ENCODE measurements at regions not wholly inside any gene's neighbourhood (a gene's known extent, or its start where the extent isn't known, plus 50 kb on each side); places are given as distances from the start of the nearest gene placed in this dataset.
"Not testable (repeated sequence)": the region's sequence is repeated elsewhere in the genome, so short reads cannot be mapped to it uniquely, and the experiment has no call there.

DNA sequence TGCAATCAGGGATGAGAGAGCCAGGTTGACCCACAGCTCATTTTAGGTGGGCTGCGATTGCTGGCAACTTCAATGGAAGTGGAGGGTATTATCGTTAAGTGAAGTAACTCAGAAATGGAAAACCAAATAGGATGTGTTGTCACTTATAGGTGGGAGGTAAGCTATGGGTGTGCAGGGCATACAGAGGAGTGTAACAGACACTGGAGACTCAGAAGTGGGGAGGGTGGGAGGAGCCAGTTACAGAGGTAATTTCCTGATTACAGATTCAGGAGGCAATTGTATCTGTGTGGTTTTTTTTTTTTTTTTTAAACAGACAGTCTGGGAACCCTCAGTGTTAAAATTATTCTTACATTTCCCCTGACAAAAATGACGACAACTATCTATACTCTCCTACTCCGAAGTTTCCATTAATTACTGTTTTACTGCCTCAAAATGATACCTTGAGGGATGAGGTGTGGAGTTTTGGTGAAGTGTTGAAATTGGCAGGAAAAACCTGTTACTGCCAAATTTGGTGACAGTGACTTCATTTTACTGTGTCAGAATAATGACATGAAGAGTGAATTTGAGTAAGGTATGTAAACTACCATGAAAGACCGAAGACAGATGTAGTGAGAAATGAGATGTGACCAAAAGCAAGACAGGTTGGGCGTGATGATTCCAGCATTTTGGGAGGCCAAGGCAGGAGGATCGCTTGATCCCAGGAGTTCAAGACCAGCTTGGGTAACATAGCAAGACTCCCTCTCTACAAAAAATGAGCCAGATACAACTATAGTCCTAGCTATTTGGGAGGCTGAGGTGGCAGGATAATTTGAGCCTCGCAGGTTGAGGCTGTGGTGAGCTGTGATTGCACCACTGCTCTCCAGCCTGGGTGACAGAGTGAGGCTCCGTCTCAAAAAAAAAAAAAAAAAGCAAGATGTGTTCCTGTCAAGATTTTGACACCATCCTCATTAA lies 415.0 kb upstream of the AMELY start:
- Mint-ChIP-seq H3K36me3 (peaks cover 48% of the 10 kb centered on the region), H3K27ac (peak overlapping the region; percentile 97), H3K4me3 (peak overlapping the region; percentile 38), H3K27me3 (no peaks in the 10 kb centered on the region), H3K9me3 (no peaks in the 10 kb centered on the region), H3K4me1 (peaks cover 44% of the 10 kb centered on the region)
- DNase-seq, result no peak

DNA sequence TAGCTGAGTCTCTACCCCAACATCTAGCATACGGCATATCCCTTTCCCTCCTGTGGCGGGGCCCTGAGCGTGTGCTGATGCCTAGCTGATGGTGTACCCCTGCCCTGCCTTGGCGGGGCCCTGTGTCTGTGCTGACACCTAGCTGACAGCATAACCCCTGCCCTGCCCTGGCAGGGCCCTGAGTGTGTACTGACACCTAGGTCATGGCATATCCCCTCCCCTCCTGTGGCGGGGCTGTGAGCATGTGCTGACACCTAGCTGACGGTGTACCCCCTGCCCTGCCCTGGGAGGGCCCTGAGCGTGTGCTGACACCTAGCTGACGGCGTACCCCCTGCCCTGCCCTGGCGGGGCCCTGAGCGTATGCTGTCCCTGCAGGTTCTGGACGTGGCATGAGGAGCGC lies 414.0 kb upstream of the AMELY start:
- H3K36me3 Mint-ChIP-seq, result peaks cover 46% of the 10 kb centered on the region

DNA sequence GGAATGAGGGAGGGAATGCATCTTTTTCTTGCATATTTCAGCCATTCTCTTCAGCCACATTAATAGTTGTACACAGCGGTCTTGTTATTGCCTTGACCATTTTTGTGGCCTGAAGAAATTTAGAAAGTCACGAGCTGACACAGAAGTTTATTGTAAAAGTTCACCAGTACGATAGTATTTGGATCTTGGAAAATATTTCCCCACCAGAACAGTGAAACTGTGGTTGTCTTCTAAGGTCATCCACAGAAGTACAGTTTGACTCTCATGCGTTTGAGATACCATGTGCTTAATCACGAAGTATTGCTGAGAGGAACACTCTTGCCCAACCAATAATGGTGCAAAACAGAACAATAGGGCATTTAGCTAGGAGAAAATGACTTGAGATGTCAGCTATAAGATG lies 409.2 kb upstream of the AMELY start:
- Mint-ChIP-seq H3K27ac (no peak overlapping the region), H3K9me3 (no peaks in the 10 kb centered on the region), H3K4me3 (no peak overlapping the region), H3K36me3 (peaks cover 44% of the 10 kb centered on the region), H3K27me3 (no peaks in the 10 kb centered on the region), H3K4me1 (peaks cover 61% of the 10 kb centered on the region)
- no peak for DNase-seq

More for the DNA sequence above, 414.0 kb upstream of the AMELY start:
- H3K4me3 Mint-ChIP-seq, result no peak overlapping the region
- DNase-seq, result no peak
- H3K27me3 Mint-ChIP-seq, result no peaks in the 10 kb centered on the region
- H3K4me1 Mint-ChIP-seq, result peaks cover 50% of the 10 kb centered on the region
- no peaks in the 10 kb centered on the region for H3K9me3 Mint-ChIP-seq
- H3K27ac Mint-ChIP-seq, result peak overlapping the region; percentile 97

DNA sequence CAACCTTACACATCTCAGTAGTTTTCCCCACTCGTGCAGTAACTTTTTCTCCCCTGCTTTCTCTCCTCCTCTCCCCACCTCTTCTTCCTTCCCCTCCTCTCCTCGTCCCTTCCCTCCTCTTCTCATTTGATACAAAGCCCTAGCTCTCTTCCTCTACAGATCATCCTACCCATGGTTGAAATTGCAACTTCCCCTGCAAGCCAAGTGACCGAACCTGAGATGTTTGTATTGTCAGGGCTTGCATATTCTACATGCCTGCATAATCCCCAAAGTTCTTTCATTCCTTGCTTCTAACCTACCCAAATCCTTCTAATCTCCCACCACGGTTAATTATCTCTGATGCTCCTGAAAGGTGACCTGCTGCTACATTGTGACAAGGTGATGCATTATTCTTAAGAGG lies 408.6 kb upstream of the AMELY start:
- not testable (repeated sequence) for H3K9me3 Mint-ChIP-seq, H3K27me3 Mint-ChIP-seq, DNase-seq, H3K27ac Mint-ChIP-seq
- Mint-ChIP-seq H3K36me3 (peaks cover 47% of the 10 kb centered on the region), H3K4me1 (peaks cover 56% of the 10 kb centered on the region), H3K4me3 (peak overlapping the region; percentile 18)

DNA sequence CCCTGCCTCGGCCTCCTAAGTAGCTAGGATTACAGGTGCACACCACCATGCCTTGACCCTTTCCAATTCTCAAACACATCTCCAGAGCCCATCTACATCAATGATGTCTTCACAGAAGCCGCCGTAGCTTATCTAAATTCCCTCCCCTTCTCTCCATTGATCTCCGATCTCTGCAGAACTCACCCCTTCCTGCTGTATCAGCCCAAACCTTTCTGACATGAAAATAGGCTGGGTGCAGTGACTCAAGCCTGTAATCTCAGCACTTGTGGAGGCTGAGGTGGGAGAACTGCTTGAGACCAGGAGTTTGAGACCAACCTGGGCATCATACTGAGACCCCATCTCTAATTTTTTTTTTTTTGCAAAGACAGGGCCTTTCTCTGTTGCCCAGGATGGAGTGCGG lies 406.6 kb upstream of the AMELY start:
- peaks cover 51% of the 10 kb centered on the region for H3K4me1 Mint-ChIP-seq
- peaks cover 31% of the 10 kb centered on the region for H3K36me3 Mint-ChIP-seq
- no peaks in the 10 kb centered on the region for H3K27me3 Mint-ChIP-seq
- H3K27ac Mint-ChIP-seq, result no peak overlapping the region
- DNase-seq, result no peak
- H3K9me3 Mint-ChIP-seq, result no peaks in the 10 kb centered on the region
- H3K4me3 Mint-ChIP-seq, result no peak overlapping the region

DNA sequence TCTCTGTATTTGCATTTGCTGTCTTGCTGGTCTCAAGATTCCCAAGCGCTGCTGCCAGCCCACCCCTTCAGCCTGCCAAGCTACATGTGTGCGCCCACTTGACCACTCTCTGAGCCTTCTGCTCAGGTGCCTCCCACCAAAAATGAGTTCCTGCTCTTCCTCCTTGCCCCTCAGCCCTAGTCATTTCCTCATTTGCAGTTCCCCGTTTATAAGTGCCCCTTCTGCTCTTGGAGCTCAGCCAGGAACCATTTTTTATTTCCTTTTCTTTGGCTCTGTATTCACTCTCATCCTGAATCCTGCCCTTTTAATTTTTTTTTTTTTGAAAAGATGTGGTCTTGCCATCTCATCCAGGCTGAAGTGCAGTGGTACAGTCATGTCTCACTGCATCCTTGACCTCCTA lies 406.0 kb upstream of the AMELY start:
- DNase-seq, result no peak
- no peak overlapping the region for H3K27ac Mint-ChIP-seq
- H3K36me3 Mint-ChIP-seq, result peaks cover 27% of the 10 kb centered on the region
- H3K27me3 Mint-ChIP-seq, result no peaks in the 10 kb centered on the region
- no peak overlapping the region for H3K4me3 Mint-ChIP-seq
- H3K9me3 Mint-ChIP-seq, result no peaks in the 10 kb centered on the region
- H3K4me1 Mint-ChIP-seq, result peaks cover 52% of the 10 kb centered on the region

DNA sequence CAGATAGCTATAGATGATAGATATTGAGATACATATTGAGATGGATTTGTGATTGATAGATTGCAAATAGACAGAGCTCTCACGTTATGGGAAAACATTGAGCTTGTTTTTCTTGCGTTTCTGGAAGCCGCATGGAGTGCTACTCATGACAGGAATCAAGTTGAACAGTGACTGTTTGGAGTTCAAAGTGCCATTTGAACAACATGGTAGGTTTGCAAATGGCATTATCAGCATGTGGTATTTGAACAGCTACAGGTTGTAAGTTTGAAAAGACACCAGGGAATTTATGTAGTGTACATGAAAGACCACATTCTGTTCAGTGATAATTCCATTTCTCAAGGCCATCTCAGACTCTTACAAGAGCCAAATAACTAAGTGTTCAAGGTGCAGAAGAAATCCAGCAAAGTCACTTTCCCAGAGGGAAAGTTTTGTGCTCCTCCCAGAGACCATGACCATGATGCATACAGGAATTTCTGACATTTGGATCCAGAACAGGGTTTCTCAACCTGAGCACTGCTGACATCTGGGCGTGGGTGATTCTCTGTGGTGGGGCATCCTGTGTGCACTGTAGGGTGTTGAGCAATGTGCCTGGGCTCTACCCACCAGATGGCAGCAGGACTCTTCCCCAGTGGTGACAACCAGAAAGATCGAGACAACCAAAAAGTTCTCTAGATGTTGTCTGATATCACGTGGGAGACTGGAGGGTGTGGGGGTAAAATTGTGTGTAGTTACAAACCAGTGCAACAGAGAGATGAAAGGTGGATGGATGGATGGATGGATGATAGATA lies 399.1 kb upstream of the AMELY start:
- Mint-ChIP-seq H3K9me3 (no peaks in the 10 kb centered on the region), H3K4me3 (peak overlapping the region; percentile 2), H3K27me3 (no peaks in the 10 kb centered on the region), H3K27ac (peak overlapping the region; percentile 65), H3K36me3 (peaks cover 22% of the 10 kb centered on the region), H3K4me1 (peaks cover 30% of the 10 kb centered on the region)
- DNase-seq, result peak; percentile 57

DNA sequence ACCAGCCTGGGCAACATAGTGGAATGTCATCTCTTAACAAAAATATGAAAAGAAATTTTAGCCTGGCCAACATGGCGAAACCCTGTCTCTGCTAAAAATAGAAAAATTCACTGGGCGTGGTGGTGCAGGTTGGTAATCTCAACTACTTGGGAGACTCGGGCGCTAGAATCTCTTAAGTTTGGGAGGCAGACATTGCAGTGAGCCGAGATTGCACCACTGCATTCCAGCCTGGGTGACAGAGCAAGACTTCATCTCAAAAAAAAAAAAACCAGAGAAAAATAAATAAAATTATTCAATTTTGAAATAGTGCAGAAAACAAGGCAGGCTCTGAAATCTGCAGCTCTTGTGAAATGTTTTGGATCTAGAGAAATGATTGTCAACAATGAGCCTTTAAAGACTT lies 397.3 kb upstream of the AMELY start:
- H3K27ac Mint-ChIP-seq, result no peak overlapping the region
- no peak overlapping the region for H3K4me3 Mint-ChIP-seq
- H3K27me3 Mint-ChIP-seq, result no peaks in the 10 kb centered on the region
- peaks cover 30% of the 10 kb centered on the region for H3K36me3 Mint-ChIP-seq
- no peak for DNase-seq
- H3K4me1 Mint-ChIP-seq, result peaks cover 36% of the 10 kb centered on the region
- H3K9me3 Mint-ChIP-seq, result no peaks in the 10 kb centered on the region

DNA sequence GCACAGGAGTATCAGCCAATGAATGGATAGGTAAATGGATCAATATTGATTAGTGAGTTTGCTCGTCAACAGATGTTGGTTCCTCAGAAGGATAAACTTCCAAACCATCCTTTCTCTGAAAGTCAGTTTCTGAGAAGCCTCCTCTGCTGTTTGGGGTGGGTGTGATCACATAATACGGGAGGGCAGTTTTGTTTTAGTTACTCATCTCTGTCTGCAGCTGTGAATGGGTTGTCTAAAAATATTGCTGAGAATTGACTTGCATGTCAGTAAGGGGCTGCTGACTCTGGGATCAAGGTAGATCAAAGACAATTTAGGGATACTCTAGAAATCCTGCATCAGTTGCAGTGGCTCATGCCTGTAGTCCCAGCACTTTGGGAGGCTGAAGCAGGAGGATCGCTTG lies 390.8 kb upstream of the AMELY start:
- H3K9me3 Mint-ChIP-seq, result no peaks in the 10 kb centered on the region
- no peak for DNase-seq
- H3K36me3 Mint-ChIP-seq, result peaks cover 43% of the 10 kb centered on the region
- no peaks in the 10 kb centered on the region for H3K27me3 Mint-ChIP-seq
- H3K4me3 Mint-ChIP-seq, result peak overlapping the region; percentile 1
- no peak overlapping the region for H3K27ac Mint-ChIP-seq
- peaks cover 38% of the 10 kb centered on the region for H3K4me1 Mint-ChIP-seq

DNA sequence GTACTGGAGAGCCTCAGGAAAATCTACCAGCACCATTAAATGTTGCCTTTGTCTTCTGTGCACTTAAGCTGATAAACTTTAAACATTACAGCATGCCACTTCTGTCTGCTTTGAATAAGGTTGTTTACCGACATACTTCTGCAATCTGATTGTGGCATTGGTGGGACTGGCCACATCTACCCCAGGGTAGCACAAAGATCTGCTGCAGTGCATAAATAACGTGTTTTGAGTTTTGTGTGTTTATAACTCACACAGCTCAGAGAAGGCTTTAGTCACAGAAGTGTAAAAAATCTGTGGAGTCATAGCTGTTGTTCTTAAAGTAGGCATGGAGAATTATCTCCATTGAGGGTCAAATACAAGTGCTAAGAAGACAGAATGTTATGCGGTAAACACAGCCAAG lies 388.4 kb upstream of the AMELY start:
- no peak overlapping the region for H3K27ac Mint-ChIP-seq
- H3K9me3 Mint-ChIP-seq, result peaks cover 3% of the 10 kb centered on the region
- peaks cover 38% of the 10 kb centered on the region for H3K4me1 Mint-ChIP-seq
- no peak for DNase-seq
- no peaks in the 10 kb centered on the region for H3K27me3 Mint-ChIP-seq
- H3K4me3 Mint-ChIP-seq, result no peak overlapping the region
- H3K36me3 Mint-ChIP-seq, result peaks cover 40% of the 10 kb centered on the region

DNA sequence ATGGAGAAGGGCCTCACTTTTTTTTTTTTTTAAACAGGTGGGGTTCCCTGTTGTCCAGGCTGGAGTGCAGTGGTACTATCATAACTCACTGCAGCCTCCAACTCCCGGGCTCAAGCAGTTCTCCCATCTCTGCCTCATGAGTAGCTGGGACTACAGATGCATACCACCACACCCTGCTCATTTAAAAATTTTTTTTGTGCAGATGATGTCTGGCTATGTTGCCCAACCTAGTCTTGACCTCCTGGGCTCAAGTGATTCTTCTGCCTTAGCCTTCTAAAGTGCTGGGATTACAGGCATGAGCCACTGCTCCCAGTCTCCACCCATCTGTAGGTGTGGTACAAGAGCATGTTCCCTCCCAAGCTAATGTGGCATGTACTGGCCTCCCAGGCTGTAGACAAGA lies 380.6 kb upstream of the AMELY start:
- Mint-ChIP-seq H3K27me3 (no peaks in the 10 kb centered on the region), H3K27ac (peak overlapping the region; percentile 34), H3K9me3 (peaks cover 3% of the 10 kb centered on the region), H3K4me3 (no peak overlapping the region), H3K4me1 (peaks cover 26% of the 10 kb centered on the region), H3K36me3 (peaks cover 34% of the 10 kb centered on the region)
- no peak for DNase-seq

DNA sequence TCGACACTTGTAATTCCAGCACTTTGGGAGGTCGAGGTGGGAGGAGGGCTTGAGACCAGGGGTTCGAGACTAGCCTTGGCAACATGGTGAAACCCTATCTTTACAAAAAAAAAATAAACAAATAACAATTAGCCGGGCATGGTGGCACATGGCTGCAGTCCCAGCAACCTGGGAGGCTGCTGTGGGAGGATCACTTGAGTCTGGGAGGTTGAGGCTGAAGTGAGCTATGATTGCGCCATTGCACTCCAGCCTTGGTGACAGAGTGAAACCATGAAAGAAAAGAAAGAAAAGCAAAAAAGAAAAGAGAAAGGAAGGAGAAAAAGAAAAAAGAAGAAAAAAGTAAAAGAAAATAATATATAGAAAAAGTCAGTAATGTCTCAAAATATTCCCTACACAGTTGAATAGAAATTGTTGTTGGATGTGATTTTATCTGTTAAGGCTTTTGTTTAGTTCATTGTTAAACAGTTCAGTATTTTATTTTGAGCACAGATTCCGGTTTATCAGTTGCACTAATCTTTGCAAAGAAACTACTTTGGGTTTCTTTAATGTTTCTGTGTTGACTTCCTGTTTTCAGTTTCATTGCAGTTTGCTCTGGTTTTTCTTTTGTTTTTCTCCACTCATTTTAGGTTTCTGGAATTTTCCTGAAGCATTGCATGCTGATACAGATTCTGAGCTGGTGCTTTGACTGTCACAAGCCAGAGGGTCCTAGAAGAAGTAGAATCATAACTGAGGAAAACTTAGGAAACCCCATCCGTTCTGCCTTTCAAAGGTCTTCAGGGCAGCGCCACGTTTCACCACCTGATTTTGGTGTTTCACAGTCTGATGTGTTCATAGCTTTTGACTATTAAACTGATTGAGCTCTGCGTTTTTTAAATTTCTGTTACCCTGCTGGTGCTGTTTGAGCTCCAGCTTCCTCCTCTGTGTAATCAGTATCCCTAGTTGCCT lies 378.6 kb upstream of the AMELY start:
- Mint-ChIP-seq H3K4me1 (peaks cover 29% of the 10 kb centered on the region), H3K9me3 (no peaks in the 10 kb centered on the region), H3K4me3 (peak overlapping the region; percentile 62), H3K36me3 (peaks cover 28% of the 10 kb centered on the region), H3K27ac (peak overlapping the region; percentile 87), H3K27me3 (no peaks in the 10 kb centered on the region)
- no peak for DNase-seq

DNA sequence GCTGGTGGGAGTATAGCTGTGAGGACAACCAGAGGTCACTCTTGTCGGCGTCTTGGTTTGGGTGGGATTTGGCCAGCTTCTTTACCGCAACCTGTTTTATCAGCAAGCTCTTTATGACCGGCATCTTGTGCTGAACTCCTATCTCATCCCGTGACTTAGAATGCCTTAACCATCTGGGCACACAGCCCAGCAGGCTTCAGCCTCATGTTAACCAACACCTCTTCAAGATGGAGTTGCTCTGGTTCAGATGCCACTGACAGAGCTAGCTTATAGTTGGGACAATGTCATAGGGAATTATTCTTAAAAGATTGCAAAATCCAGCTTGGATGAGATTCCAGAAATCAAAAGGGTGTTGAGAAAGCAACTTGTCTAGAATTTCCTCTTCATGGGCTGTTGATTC lies 377.1 kb upstream of the AMELY start:
- H3K27ac Mint-ChIP-seq, result no peak overlapping the region
- H3K4me3 Mint-ChIP-seq, result no peak overlapping the region
- no peaks in the 10 kb centered on the region for H3K27me3 Mint-ChIP-seq
- peaks cover 27% of the 10 kb centered on the region for H3K36me3 Mint-ChIP-seq
- peaks cover 34% of the 10 kb centered on the region for H3K4me1 Mint-ChIP-seq
- DNase-seq, result no peak
- H3K9me3 Mint-ChIP-seq, result no peaks in the 10 kb centered on the region

DNA sequence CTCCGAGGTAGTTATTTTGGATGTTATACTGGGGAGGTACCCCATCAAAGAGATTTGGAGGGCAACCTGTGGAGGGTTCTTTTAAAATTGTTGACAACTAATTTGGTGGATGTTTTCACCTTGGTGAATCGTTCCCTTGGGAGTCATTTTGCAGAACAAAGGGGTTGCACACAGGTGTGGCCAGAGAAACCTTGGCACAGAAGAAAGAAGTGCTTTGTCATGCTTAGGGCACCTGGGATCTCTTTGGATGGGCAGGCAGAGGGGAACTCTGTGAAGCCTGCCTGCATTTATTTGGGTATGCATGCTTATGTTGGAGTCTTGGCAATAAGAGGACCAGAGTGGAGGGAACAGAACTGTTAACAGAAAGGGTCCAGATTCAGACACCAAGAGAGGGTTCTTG lies 376.4 kb upstream of the AMELY start:
- H3K36me3 Mint-ChIP-seq, result peaks cover 32% of the 10 kb centered on the region
- H3K27ac Mint-ChIP-seq, result peak overlapping the region; percentile 65
- H3K4me1 Mint-ChIP-seq, result peaks cover 40% of the 10 kb centered on the region
- not testable (repeated sequence) for H3K4me3 Mint-ChIP-seq, H3K9me3 Mint-ChIP-seq, H3K27me3 Mint-ChIP-seq, DNase-seq

DNA sequence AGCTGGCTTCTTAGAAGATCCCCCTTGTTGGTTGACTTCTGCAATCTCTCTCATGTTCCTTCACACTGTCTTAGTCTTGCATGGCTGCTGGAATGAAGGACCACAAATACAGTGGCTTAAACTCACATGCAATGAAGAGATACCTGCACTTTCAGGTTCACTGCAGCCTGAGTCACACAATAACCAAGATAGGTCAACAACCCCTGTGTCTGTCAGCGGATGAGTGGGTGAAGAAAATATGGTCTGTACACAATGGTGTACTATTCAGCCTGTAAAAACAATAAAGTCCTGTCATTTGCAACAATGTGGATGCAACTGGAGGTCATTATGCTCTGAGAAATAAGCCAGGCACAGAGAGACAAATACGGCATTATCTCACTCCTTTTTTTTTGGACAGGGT lies 373.8 kb upstream of the AMELY start:
- Mint-ChIP-seq H3K27me3 (no peaks in the 10 kb centered on the region), H3K36me3 (peaks cover 30% of the 10 kb centered on the region), H3K4me1 (peaks cover 46% of the 10 kb centered on the region), H3K9me3 (no peaks in the 10 kb centered on the region), H3K27ac (no peak overlapping the region), H3K4me3 (no peak overlapping the region)
- DNase-seq, result no peak
